GM12878 (cell line): ENCODE measurements at regions not wholly inside any gene's neighbourhood (a gene's known extent, or its start where the extent isn't known, plus 50 kb on each side); places are given as distances from the start of the nearest gene placed in this dataset.

Source experiments
- ATAC-seq: fragments of 200-7000 bp; cut with Tn5 transposase; 3 replicates; pipeline ENCODE4 v1.9.1; 2020; ENCODE audit warnings: mild to moderate bottlenecking, moderate library complexity
- BruUV-seq: library from RNA; stranded (reverse); fragments of 400-500 nt; replicated peaks from 2 replicates; lab custom pipeline; 2021; lab: Mats Ljungman, UMichigan
- CTCF ChIA-PET: fragments of 300-600 bp; sonication (Branson Sonifier 250); formaldehyde crosslinking; extraction: SDS; loops from one replicate; lab custom pipeline; 2021; ENCODE audit warnings: inconsistent platforms; lab: Yijun Ruan, JAX
- POLR2A ChIA-PET: fragments of 350-600 bp; formaldehyde crosslinking; extraction: SDS; loops from one replicate; lab custom pipeline; 2021; ENCODE audit warnings: inconsistent platforms; lab: Charles Lee
- RAD21 ChIA-PET: fragments of 300-600 bp; sonication (Branson Sonifier 250); formaldehyde crosslinking; loops from one replicate; lab custom pipeline; 2023; ENCODE audit warnings: antibody characterized with exemption; ENCODE audit not compliant: unreplicated experiment; lab: Charles Lee
- SMC1A ChIA-PET: fragments of 300-600 bp; sonication (Branson Sonifier 250); formaldehyde crosslinking; loops from one replicate; lab custom pipeline; 2023; ENCODE audit not compliant: unreplicated experiment, uncharacterized antibody; lab: Charles Lee
- DNase-seq: peaks from one replicate; pipeline ENCODE4 v3.0.0-alpha.2; 2011; ENCODE audit warnings: low read depth, low spot score
- FAIRE-seq: peaks from 3 replicates; lab custom pipeline; 2011; peaks lifted over from hg19 to GRCh38; lab: Jason Lieb, UNC
- H2AFZ ChIP-seq: 2 replicates; pipeline ENCODE4 v1.6.0; 2011; ENCODE audit warnings: low read depth, low read length, control low read depth; ENCODE audit not compliant: control insufficient read depth
- H3K27ac ChIP-seq: 2 replicates; pipeline ENCODE4 v1.5.1; 2011; ENCODE audit warnings: control low read depth; ENCODE audit not compliant: control insufficient read depth, insufficient read depth
- H3K27me3 ChIP-seq, 2 experiments: replicated peaks in 1 of 2; 2 replicates each; pipeline versions ENCODE4 v1.6.0 to v1.6.1; 2011; ENCODE audit warnings: low read length in 1 of 2; ENCODE audit not compliant: control insufficient read depth in 2 of 2, insufficient read depth in 2 of 2
- H3K36me3 ChIP-seq, 2 experiments: 2 replicates each; pipeline ENCODE4 v1.5.1; 2011; ENCODE audit warnings: low read length in 1 of 2; ENCODE audit not compliant: control insufficient read depth in 2 of 2, insufficient read depth in 2 of 2
- H3K4me1 ChIP-seq: 2 replicates; pipeline ENCODE4 v1.6.1; 2011; ENCODE audit warnings: mild to moderate bottlenecking, low read length, moderate library complexity, mixed read lengths; ENCODE audit not compliant: control insufficient read depth, insufficient read depth
- H3K4me2 ChIP-seq: 2 replicates; pipeline ENCODE4 v1.6.0; 2011; ENCODE audit warnings: control low read depth; ENCODE audit not compliant: control insufficient read depth, insufficient read depth
- H3K4me3 ChIP-seq: fragments of 200-600 bp; sonication (generic); 2 replicates; pipeline ENCODE4 v1.5.1; 2016
- H3K79me2 ChIP-seq: 2 replicates; pipeline ENCODE4 v1.6.0; 2011; ENCODE audit warnings: low read length; ENCODE audit not compliant: control insufficient read depth, insufficient read depth
- H3K9ac ChIP-seq: 2 replicates; pipeline ENCODE4 v1.8.0; 2011; ENCODE audit warnings: low read length, control low read depth, mixed read lengths; ENCODE audit not compliant: control insufficient read depth, insufficient read depth
- H3K9me3 ChIP-seq: replicated peaks from 3 replicates; pipeline ENCODE4 v1.5.1; 2011; ENCODE audit warnings: mild to moderate bottlenecking, low read length; ENCODE audit not compliant: control insufficient read depth, insufficient read depth
- H4K20me1 ChIP-seq: 2 replicates; pipeline ENCODE4 v1.6.0; 2011; ENCODE audit not compliant: control insufficient read depth, insufficient read depth
- CBX3 ChIP-seq: fragments of 200-600 bp; sonication (generic); IDR thresholded peaks from 2 replicates; pipeline ENCODE4 v1.6.1; 2016; ENCODE audit warnings: low read depth, borderline replicate concordance
- CBX5 ChIP-seq: sonication (generic); IDR thresholded peaks from 2 replicates; pipeline ENCODE4 v1.6.1; 2016; ENCODE audit warnings: low read depth, moderate library complexity, mild to moderate bottlenecking, inconsistent platforms
- CEBPZ ChIP-seq: fragments of 150-350 bp; IDR thresholded peaks from 2 replicates; pipeline ENCODE4 v1.6.1; 2016; ENCODE audit warnings: low read depth, low read length
- CREM ChIP-seq: IDR thresholded peaks from 2 replicates; pipeline ENCODE4 v1.6.1; 2014; ENCODE audit warnings: antibody characterized with exemption, low read depth
- ELK1 ChIP-seq: IDR thresholded peaks from 2 replicates; pipeline ENCODE4 v1.6.1; 2012; ENCODE audit warnings: low read depth, low read length, improper control_type of control experiment
- HDAC2 ChIP-seq: fragments of 200-600 bp; sonication (generic); IDR thresholded peaks from 2 replicates; pipeline ENCODE4 v1.6.1; 2017
- JUNB ChIP-seq: IDR thresholded peaks from 2 replicates; pipeline ENCODE4 v1.6.1; 2016; ENCODE audit warnings: antibody characterized with exemption, mild to moderate bottlenecking
- KDM1A ChIP-seq: fragments of 200-600 bp; sonication (generic); IDR thresholded peaks from 2 replicates; pipeline ENCODE4 v1.6.1; 2016; ENCODE audit warnings: borderline replicate concordance
- NKRF ChIP-seq: fragments of 450-650 bp; conservative IDR thresholded peaks from 2 replicates; pipeline ENCODE4 v1.6.1; 2017; ENCODE audit warnings: mild to moderate bottlenecking, moderate library complexity
- NR2C2 ChIP-seq: IDR thresholded peaks from 2 replicates; pipeline ENCODE4 v1.6.1; 2011; ENCODE audit warnings: borderline replicate concordance, low read depth; ENCODE audit not compliant: control insufficient read depth, insufficient read length
- NRF1 ChIP-seq: conservative IDR thresholded peaks from 2 replicates; pipeline ENCODE4 v1.6.1; 2011; ENCODE audit warnings: mild to moderate bottlenecking, low read depth, low read length, improper control_type of control experiment
- SMAD1 ChIP-seq: fragments of 450-650 bp; IDR thresholded peaks from 2 replicates; pipeline ENCODE4 v1.6.1; 2018; ENCODE audit warnings: mild to moderate bottlenecking, low read depth; ENCODE audit not compliant: partially characterized antibody
- ZBTB40 ChIP-seq: fragments of 450-650 bp; IDR thresholded peaks from 2 replicates; pipeline ENCODE4 v1.6.1; 2016; ENCODE audit warnings: mild to moderate bottlenecking, moderate library complexity, borderline replicate concordance
- ZNF384 ChIP-seq: IDR thresholded peaks from 2 replicates; pipeline ENCODE4 v1.6.1; 2012; ENCODE audit warnings: low read depth, mild to moderate bottlenecking, low read length, improper control_type of control experiment, borderline replicate concordance
- ZNF622 ChIP-seq: fragments of 450-650 bp; IDR thresholded peaks from 2 replicates; pipeline ENCODE4 v1.6.1; 2017; ENCODE audit warnings: mild to moderate bottlenecking, inconsistent platforms
- WGBS: methylation state at CpG from one replicate; pipeline ENCODE4 v1.1.6; 2016; ENCODE audit warnings: low lambda C conversion rate; ENCODE audit not compliant: insufficient replicate concordance, insufficient coverage; ENCODE audit errors: missing lambda C conversion rate; 5-methylcytosine and 5-hydroxymethylcytosine counted together
- in situ Hi-C: fragments of 300-500 bp; cut with MboI; formaldehyde crosslinking; loops from 9 replicates; pipeline ENCODE4 v1.14.3; 2018; ENCODE audit warnings: mixed read lengths
- intact Hi-C: fragments of 100-400 bp; cut with micrococcal nuclease; formaldehyde crosslinking; loops from one replicate; pipeline ENCODE4 v1.14.2; 2022; ENCODE audit not compliant: unreplicated experiment

GRCh38 chr13:28574617-28575142 is 79.8 kb upstream of the FLT1 start:
- FAIRE-seq (no peak), DNase-seq (peak; percentile 25), ATAC-seq (peak; percentile 59)
- Histone ChIP-seq H3K27ac (no peak overlapping the region), H3K9me3 (no peaks in the 10 kb centered on the region; the same call in 2 of the 3 replicates), H2AFZ (peak overlapping the region; percentile 45), H3K9ac (no peak overlapping the region), H3K27me3 (no peaks in the 10 kb centered on the region), H3K4me3 (no peak overlapping the region), H4K20me1 (no peaks in the 10 kb centered on the region), H3K4me2 (no peak overlapping the region), H3K4me1 (peaks cover 8% of the 10 kb centered on the region; the same call in 1 of the 2 replicates), H3K79me2 (no peaks in the 10 kb centered on the region), H3K36me3 (no peaks in the 10 kb centered on the region)
- CTCF ChIA-PET, result no interaction called here
- BruUV-seq, result no TSS peak
- POLR2A ChIA-PET, result no interaction called here
- intact Hi-C loops, result no loop called here
- SMC1A ChIA-PET, result no interaction called here
- RAD21 ChIA-PET, result no interaction called here
- 11% methylated on average over 10 of the region's 10 CpGs for WGBS
- in situ Hi-C loops, result no loop called here
- TF ChIP-seq JUNB (peak; percentile 42; the same call in 1 of the 2 replicates), CBX5 (no peak), ZNF622 (no peak), ZBTB40 (no peak), NRF1 (no peak), ELK1 (no peak), KDM1A (no peak), HDAC2 (no peak), CREM (0 out of 2 replicates have a peak, but pooled peaks have one; percentile 8), ZNF384 (no peak), NKRF (no peak), CEBPZ (no peak), SMAD1 (no peak), NR2C2 (no peak), CBX3 (no peak)
